ENCODE measurements at regions not wholly inside any gene's neighbourhood (a gene's known extent, or its start where the extent isn't known, plus 50 kb on each side); places are given as distances from the start of the nearest gene placed in this dataset.
"Not testable (repeated sequence)": the region's sequence is repeated elsewhere in the genome, so short reads cannot be mapped to it uniquely, and the experiment has no call there.

DNA sequence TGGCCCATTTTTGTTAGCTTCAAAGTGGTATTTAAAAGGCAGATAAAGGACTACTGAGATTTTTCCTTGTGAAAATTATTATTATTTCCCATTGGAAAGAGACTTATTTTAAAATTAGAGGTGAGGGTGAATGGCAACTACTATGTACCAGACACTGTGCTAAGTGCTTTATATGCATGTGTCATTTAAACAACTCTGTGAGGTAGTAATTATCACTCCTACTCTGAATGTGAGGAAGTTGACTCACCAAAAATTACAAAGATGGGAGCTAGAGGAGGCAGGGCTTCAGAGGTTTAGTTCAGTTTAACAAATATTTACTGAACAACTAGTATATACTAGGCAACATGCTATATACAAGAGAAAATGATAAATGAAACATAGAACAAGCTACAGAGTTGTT, 78.2 kb downstream of the MSL3 start:
- DNase-seq (ENCODE audit: low read depth): no peak

DNA sequence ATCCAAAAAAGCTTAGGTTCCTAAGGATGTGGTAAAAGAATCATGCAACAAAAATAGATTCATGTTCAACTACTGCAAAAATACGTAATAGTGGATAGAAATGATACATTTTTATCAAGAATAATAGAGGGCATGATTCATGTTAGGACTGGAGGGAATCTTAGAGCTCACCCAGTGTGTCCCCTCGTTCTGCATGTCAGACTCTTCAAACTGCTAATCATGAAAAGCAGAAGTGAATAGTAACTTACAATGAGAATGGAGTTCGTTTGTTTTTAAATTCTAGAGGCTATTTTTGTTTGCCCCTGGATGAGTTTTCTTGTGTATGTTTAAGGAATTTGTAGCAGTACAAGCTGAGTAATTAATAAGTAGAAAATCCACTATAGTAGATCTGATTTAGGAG, 79.4 kb downstream of the MSL3 start:
- DNase-seq (ENCODE audit: low read depth): no peak

DNA sequence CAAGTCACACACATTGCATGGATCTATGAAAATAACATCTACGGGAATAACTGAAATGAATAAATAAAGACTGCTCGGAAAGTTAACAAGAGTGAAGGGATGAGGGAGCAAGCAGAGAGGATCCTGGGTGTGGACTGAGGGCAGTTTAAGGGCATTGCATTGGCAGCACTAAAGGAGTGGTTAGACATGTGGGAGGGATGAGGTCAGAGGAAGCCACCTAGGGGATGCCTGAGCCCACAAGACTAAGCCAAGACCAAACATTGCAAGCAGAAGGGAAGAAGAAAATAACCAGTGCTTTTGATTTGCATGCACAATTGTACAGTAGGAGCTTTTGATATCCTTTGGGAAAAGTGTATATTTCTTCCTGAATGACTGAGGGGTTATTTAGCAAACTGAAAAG, 106.1 kb downstream of the MSL3 start:
- DNase-seq (ENCODE audit: low read depth): no peak

DNA sequence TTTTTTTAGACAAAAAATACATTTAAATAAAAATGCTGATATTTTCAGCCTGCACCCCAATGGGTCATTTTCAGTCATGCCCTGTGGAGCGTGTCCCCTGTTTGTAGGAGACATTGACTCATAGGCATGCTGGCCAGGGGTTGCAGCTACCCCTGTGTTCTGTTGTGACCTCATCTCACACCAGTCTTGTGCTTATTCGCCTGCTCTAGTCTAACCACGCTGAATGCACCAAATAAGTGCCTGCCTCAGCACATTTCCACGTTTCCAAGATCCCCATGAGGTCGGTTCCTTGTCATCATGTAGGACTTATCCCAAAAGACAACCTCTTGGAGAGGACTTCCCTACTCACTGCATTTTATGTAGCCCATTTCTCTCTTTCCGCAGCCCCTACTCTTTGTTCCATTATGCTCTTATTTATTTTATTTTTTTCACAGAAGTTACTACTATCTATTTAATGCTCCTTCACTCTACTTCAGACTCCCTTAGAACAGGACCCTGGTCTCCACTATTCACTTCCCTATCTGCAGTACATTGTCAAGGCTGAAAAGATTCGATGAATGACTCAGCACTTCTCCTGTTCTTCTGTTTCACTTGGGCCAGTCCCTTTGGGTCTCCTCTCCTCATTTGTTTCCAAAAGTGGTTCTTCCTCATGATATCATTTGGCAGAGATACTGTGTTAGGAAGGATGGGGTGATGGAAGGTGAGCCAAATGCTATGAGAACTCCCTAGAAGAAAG, 109.7 kb downstream of the MSL3 start:
- DNase-seq (ENCODE audit: low read depth): no peak

DNA sequence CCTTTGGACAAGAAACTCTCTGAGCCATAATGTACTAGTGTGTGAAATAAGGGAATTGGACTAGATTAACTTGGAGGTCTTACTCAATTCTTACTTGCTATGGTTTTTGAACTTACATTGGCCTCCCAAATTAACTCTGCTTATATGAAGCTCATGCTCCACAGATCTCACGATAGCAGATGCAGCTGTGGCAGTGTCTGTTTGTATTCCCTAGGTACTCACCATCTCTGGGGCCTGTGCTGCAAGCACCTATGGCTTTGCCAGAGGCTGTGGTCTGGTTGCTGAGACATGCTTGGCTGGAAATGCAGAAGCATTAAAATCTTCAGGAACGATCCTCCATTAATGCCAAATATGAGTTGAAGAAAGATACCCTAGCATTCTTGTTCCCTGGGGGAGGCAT, 112.8 kb downstream of the MSL3 start:
- no peak for DNase-seq (ENCODE audit: low read depth)

DNA sequence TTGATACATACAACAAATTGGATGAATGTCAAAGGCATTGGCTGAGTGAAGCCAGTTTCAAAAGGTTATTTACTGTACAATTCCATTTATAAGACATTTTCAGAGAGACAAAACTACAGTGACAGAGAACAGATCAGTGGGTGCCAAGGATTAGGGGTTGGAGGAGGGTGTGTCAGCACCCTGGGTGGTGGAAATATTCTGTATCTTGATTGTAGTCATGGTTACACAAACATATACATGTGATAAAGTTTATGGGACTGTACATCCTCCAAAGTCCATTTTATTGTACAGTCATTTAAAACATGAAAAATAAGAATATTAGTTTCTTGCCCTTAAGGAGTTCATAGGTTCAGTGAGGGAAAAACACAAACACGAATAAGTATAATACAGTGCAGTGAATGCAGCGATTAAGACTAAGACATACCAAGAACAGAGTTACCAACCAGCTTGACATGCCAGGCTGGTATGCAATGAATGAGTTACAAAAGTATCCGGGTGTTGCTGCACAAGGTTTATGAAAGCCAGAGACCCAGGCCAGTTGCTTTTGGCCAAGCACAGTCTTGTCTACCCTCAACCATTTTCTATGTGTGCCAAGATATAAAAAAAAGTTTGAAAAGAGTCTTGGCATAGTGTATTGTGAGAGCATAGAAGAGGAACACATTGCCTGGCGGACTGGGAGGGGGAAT, 123.6 kb downstream of the MSL3 start:
- no peak for DNase-seq (ENCODE audit: low read depth)

DNA sequence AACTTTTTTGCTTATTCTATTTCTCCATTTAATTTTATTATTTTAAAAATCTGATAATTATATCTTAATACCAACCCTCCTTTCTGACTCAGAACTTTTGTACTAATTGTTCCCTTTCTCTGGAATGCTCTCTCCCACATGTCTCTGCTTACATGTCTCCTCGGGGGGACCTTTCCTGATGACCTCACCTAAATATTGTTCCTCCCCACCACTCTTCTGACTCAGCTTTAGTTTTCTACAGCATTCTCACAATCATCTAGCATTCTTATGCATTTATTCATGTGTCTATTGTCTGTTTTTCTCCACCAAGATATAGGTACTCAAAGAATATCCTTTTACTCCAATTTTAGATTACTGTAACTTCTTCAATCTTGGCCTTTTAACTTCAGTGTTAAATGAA, 128.7 kb downstream of the MSL3 start:
- DNase-seq (ENCODE audit: low read depth): no peak

DNA sequence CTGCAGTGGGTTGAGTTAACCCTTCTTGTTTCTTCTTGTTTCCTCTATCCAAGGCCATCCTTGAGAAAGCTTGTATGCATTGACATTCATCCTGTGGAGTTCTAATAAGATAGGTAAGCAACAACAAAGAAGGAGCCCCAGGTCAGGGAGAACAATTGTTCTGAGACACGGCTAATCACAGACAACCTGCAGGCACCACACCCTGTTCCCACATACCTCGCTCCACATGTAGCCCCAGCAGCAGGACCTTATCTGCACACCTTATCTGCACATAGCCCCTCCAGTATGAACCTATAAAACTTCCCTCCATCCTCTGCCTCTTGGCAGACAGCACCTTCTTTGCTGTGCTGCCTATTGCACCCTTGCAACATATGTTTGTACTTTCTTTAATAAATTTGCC, 129.1 kb downstream of the MSL3 start:
- DNase-seq (ENCODE audit: low read depth): no peak

DNA sequence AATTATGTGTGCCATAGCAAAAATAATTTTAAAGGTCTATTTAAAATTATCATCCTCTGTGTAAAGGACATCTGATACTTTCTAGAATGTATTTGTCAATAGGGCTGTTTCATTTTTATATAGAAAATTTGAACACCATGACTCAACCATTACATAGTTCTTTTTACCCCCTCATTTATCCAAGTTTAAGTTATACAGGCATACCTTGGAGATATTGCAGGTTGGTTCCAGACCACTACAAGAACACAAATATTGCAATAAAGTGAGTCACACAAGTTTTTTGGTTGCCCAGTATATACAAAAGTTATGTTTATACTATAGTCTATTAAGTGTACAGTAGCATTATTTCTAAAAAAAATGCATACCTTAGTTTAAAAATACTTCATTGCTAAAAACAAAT, 130.4 kb downstream of the MSL3 start:
- no peak for DNase-seq (ENCODE audit: low read depth)

DNA sequence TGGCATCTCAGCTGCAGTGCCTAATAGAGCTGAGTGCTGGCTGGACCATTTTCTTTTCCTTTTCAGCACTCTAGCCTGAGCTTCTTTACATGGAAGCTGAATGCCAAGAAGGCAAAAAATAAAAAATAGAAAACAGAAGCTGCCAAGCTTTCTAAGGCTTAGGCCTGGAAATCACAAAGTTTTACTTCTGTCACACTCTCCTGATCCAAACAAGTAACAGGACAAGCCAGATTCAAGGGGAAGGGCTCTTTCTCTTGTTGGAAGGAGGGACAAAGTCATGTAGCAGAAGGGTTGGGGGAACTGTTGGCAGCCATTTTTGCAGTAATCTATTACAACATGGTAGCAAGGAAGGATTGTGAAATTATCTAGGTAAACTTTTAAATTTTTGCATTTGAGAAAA, 131.8 kb downstream of the MSL3 start:
- DNase-seq (ENCODE audit: low read depth): no peak

DNA sequence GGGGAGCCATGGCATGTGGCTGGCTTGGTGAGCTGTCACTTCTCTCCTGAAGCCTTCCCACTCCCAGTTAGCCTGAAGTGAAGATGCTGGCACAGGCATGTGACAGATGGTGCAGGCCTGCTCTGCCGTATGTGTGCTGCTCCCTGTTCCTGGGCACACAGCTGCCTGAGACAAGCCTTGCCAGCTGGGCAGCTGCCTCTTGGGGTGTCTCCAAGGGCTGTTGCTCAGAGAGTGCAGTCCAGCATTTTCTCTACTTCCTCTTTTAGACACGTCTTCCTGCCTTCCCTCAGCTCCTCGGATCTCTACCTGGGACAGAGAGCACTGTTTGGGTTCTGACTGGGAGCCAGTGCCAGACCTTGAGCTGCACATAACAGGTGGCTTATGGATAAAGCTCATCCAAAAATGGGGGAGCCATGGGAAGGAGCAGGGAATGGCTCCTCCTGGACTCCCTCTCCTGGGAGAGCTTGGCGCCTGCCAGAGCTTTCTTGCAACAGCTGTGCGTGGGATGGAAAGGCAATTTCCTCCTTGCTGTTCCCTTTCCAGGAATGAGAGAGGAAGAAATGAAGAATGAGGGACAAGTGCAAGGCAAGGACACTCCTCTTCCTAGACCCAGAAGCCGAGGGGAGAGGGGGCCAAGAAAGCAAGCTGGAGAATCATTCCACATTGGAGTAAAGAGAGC, 132.9 kb downstream of the MSL3 start:
- no peak for DNase-seq (ENCODE audit: low read depth)

DNA sequence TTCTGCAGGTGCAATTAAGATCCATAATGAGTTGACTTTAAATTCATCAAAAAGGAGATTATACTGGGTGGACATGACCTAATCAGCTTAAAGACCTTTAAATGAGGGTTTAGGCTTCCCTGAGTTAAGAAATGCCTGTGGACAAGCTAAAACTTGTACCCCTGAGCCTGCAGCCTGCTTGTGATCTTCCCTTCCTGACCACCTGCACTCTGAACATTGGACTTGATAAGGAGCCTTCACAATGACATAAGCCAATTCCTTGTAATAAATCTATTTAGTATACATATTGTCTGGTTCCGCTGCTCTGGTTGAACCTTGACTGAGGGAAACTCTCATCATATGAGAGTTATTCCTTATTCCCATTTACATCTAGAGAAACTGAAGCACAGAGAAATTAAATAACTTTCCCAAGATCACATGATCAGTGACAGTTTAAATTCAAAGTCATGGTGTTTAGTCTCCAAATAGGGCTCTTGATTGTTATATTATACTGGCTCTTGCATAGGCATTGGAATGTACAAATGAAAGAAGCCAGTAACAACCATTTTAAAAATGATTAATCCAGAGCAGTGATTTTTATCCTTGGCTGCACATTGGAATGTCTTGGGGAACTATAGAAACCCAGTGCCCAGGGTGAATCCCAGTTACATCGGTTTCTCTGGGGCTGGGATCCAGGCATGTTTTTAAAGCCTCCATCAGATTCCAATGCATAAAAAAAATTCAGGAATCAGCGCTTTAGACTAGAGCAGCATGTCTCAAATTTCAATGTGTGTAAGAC, 136.1 kb downstream of the MSL3 start:
- DNase-seq (ENCODE audit: low read depth): no peak

DNA sequence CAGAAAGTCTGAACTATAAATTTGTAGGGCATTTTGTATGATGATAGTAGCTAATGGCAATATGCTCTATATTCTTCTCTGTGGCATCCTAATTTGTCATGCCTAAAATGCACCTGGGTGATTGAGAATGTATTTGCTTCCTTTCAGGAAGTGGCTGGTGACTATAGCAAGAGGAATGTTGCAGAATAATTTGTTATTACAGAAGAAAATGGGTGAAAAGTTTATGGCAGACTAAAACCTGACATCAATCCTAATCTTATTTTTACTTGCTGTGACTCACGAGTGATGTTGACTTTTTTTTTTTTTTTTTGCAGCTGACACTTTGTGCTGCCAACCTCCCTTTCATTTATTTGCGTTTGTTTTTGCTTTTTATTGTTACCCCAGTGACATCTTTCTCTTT, 141.1 kb downstream of the MSL3 start:
- peak; percentile 8 for DNase-seq (ENCODE audit: low read depth)

DNA sequence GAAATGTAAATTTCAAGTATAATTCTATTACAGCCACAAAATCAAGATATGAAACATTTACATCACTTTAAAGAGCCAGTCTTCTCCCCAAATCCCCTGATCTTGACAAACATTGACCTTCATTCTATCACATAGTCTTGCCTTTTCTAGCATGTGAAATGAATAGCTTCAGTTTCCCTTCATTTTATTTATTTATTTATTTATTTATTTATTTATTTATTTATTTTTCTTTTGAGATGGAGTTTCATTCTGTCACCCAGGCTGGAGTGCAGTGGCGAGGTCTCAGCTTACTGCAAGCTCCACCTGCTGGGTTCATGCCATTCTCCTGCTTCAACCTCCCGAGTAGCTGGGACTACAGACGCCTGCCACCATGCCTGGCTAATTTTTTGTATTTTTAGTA, 147.9 kb downstream of the MSL3 start:
- not testable (repeated sequence) for DNase-seq (ENCODE audit: low read depth)

DNA sequence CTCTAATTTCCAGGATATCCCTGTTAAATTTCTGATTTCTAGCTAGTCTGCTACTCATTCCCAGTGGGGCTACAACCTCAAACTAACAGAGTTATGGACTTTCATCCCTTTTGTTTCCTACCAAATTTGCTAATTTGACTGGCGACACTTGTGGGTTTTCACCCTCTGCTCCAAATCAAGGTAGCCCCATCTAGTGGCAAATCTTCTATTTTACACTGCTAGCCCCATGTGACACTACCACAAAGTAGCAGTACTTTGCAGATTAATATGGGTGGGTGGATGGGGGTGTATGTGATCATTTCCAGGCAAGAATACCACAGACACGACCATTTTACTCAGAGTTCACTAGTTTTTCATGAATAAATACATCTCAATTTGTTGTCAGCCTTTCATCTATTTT, 150.3 kb downstream of the MSL3 start:
- no peak for DNase-seq (ENCODE audit: low read depth)

DNA sequence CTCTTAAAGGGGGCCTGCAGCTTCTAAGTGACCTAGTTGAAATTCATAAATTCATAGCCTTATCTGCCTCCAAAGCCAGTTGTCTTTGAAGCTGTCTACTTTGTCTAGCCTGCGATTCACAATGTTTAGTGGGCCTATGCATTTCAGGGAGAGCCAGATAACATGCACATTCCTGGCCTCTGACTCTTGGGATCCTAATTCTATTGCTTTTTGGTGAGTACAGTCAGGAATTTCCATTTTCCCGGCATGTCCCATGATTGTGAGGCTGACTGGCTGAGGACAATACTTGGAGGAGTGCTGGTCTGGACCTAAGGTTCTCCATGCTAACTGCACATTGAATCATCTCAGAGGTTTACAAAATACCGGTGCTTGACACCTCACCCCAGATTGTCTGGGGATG, 155.0 kb downstream of the MSL3 start:
- DNase-seq (ENCODE audit: low read depth): no peak

DNA sequence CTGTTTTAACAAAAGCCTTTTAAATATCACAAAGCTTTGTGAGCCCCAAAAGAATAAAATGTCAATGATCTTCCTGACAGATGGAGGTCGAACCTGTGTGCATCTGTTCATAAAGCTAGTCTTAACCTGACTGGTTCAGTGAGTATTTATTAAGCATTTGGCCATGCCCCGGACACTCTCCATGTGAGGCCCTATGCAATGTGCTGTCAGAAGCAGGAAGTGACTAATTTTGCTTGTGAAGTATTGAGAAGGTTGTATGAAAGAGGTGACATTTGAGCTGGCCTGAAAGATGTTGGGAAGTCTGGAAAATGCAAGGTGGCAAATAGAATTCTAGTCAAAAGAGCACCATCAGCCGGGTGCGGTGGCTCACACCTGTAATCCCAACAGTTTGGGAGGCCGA, 171.4 kb downstream of the MSL3 start:
- no peak for DNase-seq (ENCODE audit: low read depth)

DNA sequence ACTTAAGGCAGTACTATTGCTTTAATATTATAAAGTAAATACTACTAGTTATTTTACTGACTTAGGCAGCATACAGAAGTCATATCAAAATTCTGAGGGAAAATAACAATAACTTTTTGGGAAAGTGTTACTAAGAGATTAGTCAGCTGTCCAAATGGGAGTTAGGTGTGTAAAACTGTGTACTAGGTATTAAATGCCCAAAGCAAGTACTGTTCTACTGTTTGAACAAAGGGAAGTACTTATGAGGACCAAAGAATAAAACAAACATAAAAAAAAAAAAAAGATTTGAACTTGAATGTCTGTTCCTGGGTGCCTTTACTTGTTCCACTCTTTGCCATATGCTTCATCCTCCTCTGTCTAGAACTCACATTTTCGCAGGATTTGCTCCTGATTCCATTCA, 174.4 kb downstream of the MSL3 start:
- DNase-seq (ENCODE audit: low read depth): no peak

DNA sequence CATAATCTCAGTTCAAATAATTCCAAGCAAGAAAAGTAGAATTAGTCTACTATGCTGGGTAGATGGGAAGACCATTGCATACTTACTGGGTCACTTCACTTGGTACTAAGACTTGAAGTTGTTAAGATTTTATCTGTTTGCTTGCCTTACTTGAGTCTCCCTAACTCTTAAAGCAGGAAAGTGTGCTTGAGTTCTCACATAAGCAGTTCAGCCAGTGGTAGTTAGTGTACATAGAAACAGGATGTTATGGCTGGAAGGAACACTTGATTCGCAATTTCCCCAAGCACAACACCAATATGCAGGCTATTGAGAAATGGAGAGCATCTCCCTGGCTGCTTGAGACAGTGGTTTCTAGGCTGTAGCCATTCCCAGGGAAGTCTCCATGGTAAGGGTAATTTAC, 176.1 kb downstream of the MSL3 start:
- DNase-seq (ENCODE audit: low read depth): no peak

DNA sequence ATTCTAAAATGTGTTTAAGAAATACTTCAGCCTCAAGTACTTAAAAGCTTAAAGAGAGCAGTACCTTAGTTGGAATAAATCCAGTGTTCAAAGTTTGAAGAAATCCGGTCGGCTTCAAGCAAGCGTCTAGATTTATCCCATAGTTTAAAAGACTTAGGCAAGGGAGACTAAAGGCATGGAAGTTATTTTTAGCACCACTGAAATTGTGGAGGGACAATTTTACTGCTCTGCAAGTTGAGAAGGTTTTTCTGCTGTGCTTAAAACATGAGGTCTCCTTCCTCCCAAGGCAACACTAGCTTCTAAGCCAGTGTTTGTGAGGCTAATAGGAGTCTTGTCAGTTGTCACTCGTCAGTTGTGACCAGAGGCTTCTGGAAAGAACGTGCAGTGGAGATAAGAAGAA, 183.5 kb downstream of the MSL3 start:
- DNase-seq (ENCODE audit: low read depth): no peak

DNA sequence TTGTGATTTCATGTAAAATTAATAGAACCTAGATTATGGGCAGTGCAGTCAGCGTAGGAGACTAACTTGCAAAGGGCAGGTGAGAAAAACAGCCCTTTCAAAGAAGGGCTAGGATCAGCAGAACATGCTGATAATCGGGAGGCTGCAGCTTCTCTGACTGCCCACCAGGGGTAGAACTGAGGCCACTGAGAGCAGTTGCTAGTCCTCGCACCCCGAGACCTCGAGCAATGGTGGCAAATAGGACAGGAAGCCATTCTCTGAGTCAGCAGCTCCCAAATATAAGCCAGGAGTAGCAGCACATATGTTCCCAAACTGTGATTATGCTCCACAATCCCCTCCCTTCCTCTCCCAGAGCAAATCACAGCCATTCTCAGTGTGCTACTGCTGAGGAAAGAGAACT, 186.5 kb downstream of the MSL3 start:
- DNase-seq (ENCODE audit: low read depth): no peak

DNA sequence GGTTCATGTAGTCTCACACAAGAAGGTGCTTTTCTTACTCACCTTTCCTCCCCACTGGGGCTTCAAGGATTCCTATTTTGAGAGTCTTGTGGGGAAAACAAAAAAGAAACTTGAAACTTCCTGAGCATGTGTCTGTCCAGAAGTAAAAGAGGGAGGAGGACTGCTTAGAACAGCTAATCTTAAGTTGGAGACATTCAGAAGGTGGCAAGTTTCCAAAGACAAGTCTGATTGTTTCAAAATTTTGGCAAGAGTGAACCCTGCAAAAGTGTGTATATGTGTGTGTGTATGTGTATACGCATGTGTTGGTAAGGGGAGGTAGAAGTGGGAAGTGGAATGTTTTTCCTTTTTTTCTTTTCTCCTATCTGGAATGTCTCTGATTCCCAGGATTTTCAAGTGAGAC, 189.0 kb upstream of the FRMPD4 start:
- no peak for DNase-seq (ENCODE audit: low read depth)
